K562 (cell line): ENCODE measurements at regions not wholly inside any gene's neighbourhood (a gene's known extent, or its start where the extent isn't known, plus 50 kb on each side); places are given as distances from the start of the nearest gene placed in this dataset.

Experiments
- ATAC-seq: fragments of 200-7000 bp; cut with Tn5 transposase; 3 replicates; pipeline ENCODE4 v1.9.1; 2020; ENCODE audit warnings: moderate library complexity
- BruUV-seq: library from RNA; stranded (reverse); fragments of 400-500 nt; replicated peaks from 2 replicates; lab custom pipeline; 2021; lab: Mats Ljungman, UMichigan
- CTCF ChIA-PET: fragments of 300-600 bp; formaldehyde crosslinking; extraction: SDS; loops from one replicate; lab custom pipeline; 2021; ENCODE audit warnings: low intra/inter-chr PET ratio; lab: Yijun Ruan, JAX
- POLR2A ChIA-PET: fragments of 300-600, 350-650 bp; sonication (Branson Sonifier 250); formaldehyde crosslinking; extraction: SDS; loops from one replicate; lab custom pipeline; 2021; ENCODE audit warnings: antibody characterized with exemption, inconsistent platforms; lab: Yijun Ruan, JAX
- DNase-seq, 4 experiments: peaks; one replicate each; pipeline versions ENCODE4 v3.0.0 to v3.0.0-alpha.2; 2011 to 2018; ENCODE audit warnings: low spot score in 3 of 4, mixed read lengths in 3 of 4; ENCODE audit errors: extremely low read depth in 1 of 4
- FAIRE-seq: peaks from 2 replicates; lab custom pipeline; 2011; peaks lifted over from hg19 to GRCh38; lab: Jason Lieb, UNC
- H2AFZ ChIP-seq: 2 replicates; pipeline ENCODE4 v1.6.0; 2011; ENCODE audit warnings: low read depth, low read length, control low read depth, inconsistent platforms
- H3K27ac ChIP-seq: fragments of 200-600 bp; 3 replicates; pipeline ENCODE4 v1.8.0; 2011; ENCODE audit warnings: low read depth, mild to moderate bottlenecking, control low read depth, inconsistent platforms, low read length, moderate library complexity, mixed read lengths; ENCODE audit errors: extremely low read depth
- H3K27me3 ChIP-seq, 2 experiments: fragments of 300-600 bp in 1 of 2; 2 replicates in 1 of 2; 3 replicates in 1 of 2; pipeline versions ENCODE4 v1.6.0 to v1.8.0; 2011; ENCODE audit warnings: inconsistent platforms in 2 of 2, low read length in 2 of 2, mild to moderate bottlenecking in 1 of 2, mixed read lengths in 1 of 2, moderate library complexity in 1 of 2; ENCODE audit not compliant: control insufficient read depth in 2 of 2, insufficient read depth in 2 of 2
- H3K36me3 ChIP-seq: fragments of 300-600 bp; 3 replicates; pipeline ENCODE4 v1.8.0; 2011; ENCODE audit warnings: mild to moderate bottlenecking, low read length, inconsistent platforms; ENCODE audit not compliant: control insufficient read depth, insufficient read depth
- H3K4me1 ChIP-seq, 2 experiments: fragments of 200-600 bp in 1 of 2; replicated peaks in 1 of 2; 2 replicates in 1 of 2; 3 replicates in 1 of 2; pipeline versions ENCODE4 v1.5.1 to v1.8.0; 2011; ENCODE audit warnings: inconsistent platforms in 2 of 2, low read length in 2 of 2, mild to moderate bottlenecking in 1 of 2, mixed read lengths in 1 of 2, moderate library complexity in 1 of 2; ENCODE audit not compliant: control insufficient read depth in 2 of 2, insufficient read depth in 2 of 2
- H3K4me2 ChIP-seq: 2 replicates; pipeline ENCODE4 v1.6.1; 2011; ENCODE audit warnings: low read length, control low read depth, inconsistent platforms, mixed read lengths; ENCODE audit not compliant: insufficient read depth
- H3K4me3 ChIP-seq: fragments of 200-600 bp; sonication (generic), shearing (Covaris generic); 2 replicates; pipeline ENCODE4 v1.5.1; 2016; ENCODE audit warnings: control low read depth, inconsistent platforms
- H3K79me2 ChIP-seq: fragments of 200-600 bp; 3 replicates; pipeline ENCODE4 v1.8.0; 2011; ENCODE audit warnings: low read length, inconsistent platforms; ENCODE audit not compliant: control insufficient read depth, insufficient read depth
- H3K9ac ChIP-seq, 2 experiments: 2 replicates each; pipeline versions ENCODE4 v1.6.0 to v1.6.1; 2011; ENCODE audit warnings: low read depth in 2 of 2, low read length in 2 of 2, control low read depth in 1 of 2, inconsistent platforms in 1 of 2, mild to moderate bottlenecking in 1 of 2, mixed read lengths in 1 of 2; ENCODE audit not compliant: insufficient read depth in 1 of 2
- H3K9me1 ChIP-seq: one replicate; pipeline ENCODE4 v1.6.0; 2011; ENCODE audit warnings: inconsistent platforms, mild to moderate bottlenecking, low read length, moderate library complexity; ENCODE audit not compliant: control insufficient read depth, insufficient read depth
- H3K9me3 ChIP-seq: replicated peaks from 2 replicates; pipeline ENCODE4 v1.5.1; 2011; ENCODE audit warnings: low read depth, low read length, inconsistent platforms; ENCODE audit not compliant: control insufficient read depth, insufficient read depth
- H4K20me1 ChIP-seq: replicated peaks from 2 replicates; pipeline ENCODE4 v1.6.1; 2011; ENCODE audit warnings: low read length, inconsistent platforms, mixed read lengths; ENCODE audit not compliant: control insufficient read depth, insufficient read depth
- ARID3B ChIP-seq: fragments of 250-450 bp; sonication (Bioruptor Pico); IDR thresholded peaks from 2 replicates; pipeline ENCODE4 v1.4.0; 2020; ENCODE audit warnings: borderline replicate concordance
- CHD1 ChIP-seq: fragments of 200-600 bp; sonication (generic); IDR thresholded peaks from one replicate; pipeline ENCODE4 v1.6.1; 2012; ENCODE audit warnings: mild to moderate bottlenecking, moderate library complexity, low read length, inconsistent platforms
- PML ChIP-seq: IDR thresholded peaks from 2 replicates; pipeline ENCODE4 v1.6.1; 2012; ENCODE audit warnings: low read length, inconsistent platforms
- THRA ChIP-seq: fragments of 450-650 bp; IDR thresholded peaks from 2 replicates; pipeline ENCODE4 v1.6.1; 2017; ENCODE audit warnings: mild to moderate bottlenecking, moderate library complexity
- U2AF2 ChIP-seq: fragments of 200-400 bp; formaldehyde crosslinking; optimal IDR thresholded peaks from 2 replicates; pipeline ENCODE3; 2017; ENCODE audit warnings: low read depth, mild to moderate bottlenecking, low read length
- ZBTB11 ChIP-seq, 3 experiments: fragments of 200-800 bp in 1 of 3; fragments of 250-450 bp in 1 of 3; fragments of 450-650 bp in 1 of 3; sonication (Bioruptor Pico) in 1 of 3; sonication (Bioruptor generic) in 1 of 3; formaldehyde crosslinking in 1 of 3; IDR thresholded peaks; 2 replicates each; pipeline versions ENCODE4 v1.6.1 to v1.8.0; 2016 to 2022; ENCODE audit warnings: mild to moderate bottlenecking in 2 of 3, missing genetic modification characterization in 2 of 3, missing compliant biosample characterization in 1 of 3, moderate library complexity in 1 of 3
- ZNF175 ChIP-seq: fragments of 200-800 bp; sonication (Bioruptor generic); IDR thresholded peaks from 2 replicates; pipeline ENCODE4 v1.6.1; 2016; ENCODE audit warnings: low read depth, mild to moderate bottlenecking, missing genetic modification characterization, missing compliant biosample characterization
- WGBS: fragments of 100-300 bp; shearing (Covaris generic); methylation state at CpG from one replicate; pipeline ENCODE4 v1.1.6; 2016; ENCODE audit warnings: low coverage, mixed read lengths; ENCODE audit not compliant: insufficient coverage; ENCODE audit errors: missing lambda C conversion rate; 5-methylcytosine and 5-hydroxymethylcytosine counted together
- in situ Hi-C: fragments of 300-500 bp; cut with MboI; formaldehyde crosslinking; loops from 4 replicates; pipeline ENCODE4 v1.15.0; 2018; ENCODE audit warnings: inconsistent platforms, mixed read lengths
- intact Hi-C: fragments of 100-400 bp; cut with micrococcal nuclease; formaldehyde crosslinking; loops from 2 replicates; pipeline ENCODE4 v1.14.2; 2022
- TF ChIP-seq, protein P1 (sequence below): fragments of 250-450 bp; sonication (Bioruptor Pico); IDR thresholded peaks from 2 replicates; pipeline ENCODE4 v1.5.0; 2022; ENCODE audit warnings: mild to moderate bottlenecking
- TF ChIP-seq, protein P2 (sequence below), 2 experiments: fragments of 450-650 bp in 1 of 2; sonication (generic) in 1 of 2; formaldehyde crosslinking in 1 of 2; IDR thresholded peaks in 1 of 2; conservative IDR thresholded peaks in 1 of 2; 2 replicates each; pipeline versions ENCODE4 v1.6.1 to v1.8.1; 2016 to 2023; ENCODE audit warnings: mild to moderate bottlenecking in 2 of 2, moderate library complexity in 2 of 2, inconsistent platforms in 1 of 2, missing genetic modification reagents in 1 of 2

DNA sequence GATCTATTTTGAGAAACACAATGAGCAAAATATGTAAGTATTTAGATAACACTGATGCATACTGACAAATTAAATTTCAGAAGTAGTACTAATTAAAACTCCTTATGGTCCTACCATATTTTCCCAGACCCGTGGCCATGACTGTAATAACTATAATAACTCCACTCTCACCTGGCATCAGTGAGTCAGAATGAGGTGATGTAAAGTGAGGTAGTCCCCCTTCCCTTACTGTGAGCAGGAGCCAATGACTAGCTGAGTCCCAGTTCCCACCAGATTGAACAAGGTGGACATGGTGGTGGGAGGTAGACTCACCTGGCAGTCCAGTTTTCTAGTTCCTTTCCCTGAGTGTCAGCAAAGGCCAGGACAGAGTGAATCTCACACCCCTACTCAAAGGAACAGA, 630.5 kb upstream of the IGFBP3 start:
- Histone ChIP-seq H3K9me1 (no peaks in the 10 kb centered on the region), H3K9ac (no peak overlapping the region), H2AFZ (no peak overlapping the region), H3K79me2 (no peaks in the 10 kb centered on the region), H4K20me1 (no peaks in the 10 kb centered on the region), H3K9me3 (0 out of 2 replicates have a peak, but pooled peaks cover 2% of the 10 kb centered on the region), H3K36me3 (no peaks in the 10 kb centered on the region), H3K4me3 (no peak overlapping the region), H3K4me1 (no peaks in the 10 kb centered on the region), H3K27ac (no peak overlapping the region), H3K27me3 (no peaks in the 10 kb centered on the region), H3K4me2 (no peak overlapping the region)
- POLR2A ChIA-PET: no interaction called here
- FAIRE-seq (no peak), ATAC-seq (no peak), DNase-seq (no peak)
- intact Hi-C loops (no loop called here), in situ Hi-C loops (no loop called here)
- CTCF ChIA-PET: no interaction called here
- no TSS peak for BruUV-seq
- 0% methylated on average over 1 of the region's 1 CpG for WGBS
- TF ChIP-seq, protein P1, sequence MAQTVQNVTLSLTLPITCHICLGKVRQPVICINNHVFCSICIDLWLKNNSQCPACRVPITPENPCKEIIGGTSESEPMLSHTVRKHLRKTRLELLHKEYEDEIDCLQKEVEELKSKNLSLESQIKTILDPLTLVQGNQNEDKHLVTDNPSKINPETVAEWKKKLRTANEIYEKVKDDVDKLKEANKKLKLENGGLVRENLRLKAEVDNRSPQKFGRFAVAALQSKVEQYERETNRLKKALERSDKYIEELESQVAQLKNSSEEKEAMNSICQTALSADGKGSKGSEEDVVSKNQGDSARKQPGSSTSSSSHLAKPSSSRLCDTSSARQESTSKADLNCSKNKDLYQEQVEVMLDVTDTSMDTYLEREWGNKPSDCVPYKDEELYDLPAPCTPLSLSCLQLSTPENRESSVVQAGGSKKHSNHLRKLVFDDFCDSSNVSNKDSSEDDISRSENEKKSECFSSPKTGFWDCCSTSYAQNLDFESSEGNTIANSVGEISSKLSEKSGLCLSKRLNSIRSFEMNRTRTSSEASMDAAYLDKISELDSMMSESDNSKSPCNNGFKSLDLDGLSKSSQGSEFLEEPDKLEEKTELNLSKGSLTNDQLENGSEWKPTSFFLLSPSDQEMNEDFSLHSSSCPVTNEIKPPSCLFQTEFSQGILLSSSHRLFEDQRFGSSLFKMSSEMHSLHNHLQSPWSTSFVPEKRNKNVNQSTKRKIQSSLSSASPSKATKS (CRISPR knock-in tag): no peak
- no peak for TF ChIP-seq THRA
- TF ChIP-seq, protein P2, sequence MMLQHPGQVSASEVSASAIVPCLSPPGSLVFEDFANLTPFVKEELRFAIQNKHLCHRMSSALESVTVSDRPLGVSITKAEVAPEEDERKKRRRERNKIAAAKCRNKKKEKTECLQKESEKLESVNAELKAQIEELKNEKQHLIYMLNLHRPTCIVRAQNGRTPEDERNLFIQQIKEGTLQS (IDR thresholded peaks at IDR 0.05): no peak
- TF ChIP-seq, protein P2 (CRISPR knock-in tag; conservative IDR thresholded peaks at IDR 0.05): no peak
- TF ChIP-seq ZBTB11 (CRISPR knock-in tag; IDR thresholded peaks at IDR 0.05): no peak
- no peak for TF ChIP-seq U2AF2
- no peak for TF ChIP-seq PML
- TF ChIP-seq ZNF175 (CRISPR knock-in tag): no peak
- TF ChIP-seq ARID3B (CRISPR knock-in tag): no peak
- no peak for TF ChIP-seq CHD1
